Prostate gland (tissue), 2 donors: ENCODE measurements at regions not wholly inside any gene's neighbourhood (a gene's known extent, or its start where the extent isn't known, plus 50 kb on each side); places are given as distances from the start of the nearest gene placed in this dataset.

Source experiments
- DNase-seq: peaks from one replicate; pipeline ENCODE4 v3.0.0-alpha.2; 2019; ENCODE audit warnings: low spot score
- H3K27ac ChIP-seq, 2 donors: fragments of 200-600 bp; sonication (generic); 2 replicates each; pipeline ENCODE4 v1.5.1; 2017 to 2019
- H3K27me3 ChIP-seq: fragments of 200-600 bp; sonication (generic); replicated peaks from 2 replicates; pipeline ENCODE4 v1.5.1; 2019; ENCODE audit not compliant: insufficient read depth
- H3K36me3 ChIP-seq, 2 donors: fragments of 200-600 bp; sonication (generic); 1 replicate in 1 of 2; 2 replicates in 1 of 2; pipeline versions ENCODE4 v1.5.1 to v1.8.1; 2017 to 2019
- H3K4me1 ChIP-seq: fragments of 200-600 bp; sonication (generic); replicated peaks from 2 replicates; pipeline ENCODE4 v1.5.1; 2019
- H3K4me3 ChIP-seq, 2 donors: fragments of 200-600 bp; sonication (generic); 2 replicates each; pipeline ENCODE4 v1.5.1; 2017 to 2019
- H3K9me3 ChIP-seq: fragments of 200-600 bp; sonication (generic); 2 replicates; pipeline ENCODE4 v1.5.1; 2017
- CTCF ChIP-seq, 4 experiments: fragments of 200-600 bp in 2 of 4; fragments of 450-650 bp in 2 of 4; sonication (generic) in 2 of 4; IDR thresholded peaks; 1 replicate in 3 of 4; 2 replicates in 1 of 4; pipeline ENCODE4 v1.5.1; 2016 to 2019; ENCODE audit warnings: antibody characterized with exemption in 4 of 4, mild to moderate bottlenecking in 2 of 4, moderate library complexity in 2 of 4
- POLR2A ChIP-seq: fragments of 450-650 bp; IDR thresholded peaks from one replicate; pipeline ENCODE4 v1.6.1; 2016; ENCODE audit warnings: antibody characterized with exemption, mild to moderate bottlenecking
- POLR2AphosphoS5 ChIP-seq: sonication (generic); formaldehyde crosslinking; IDR thresholded peaks from one replicate; pipeline ENCODE4 v1.6.1; 2017; ENCODE audit warnings: antibody characterized with exemption
- WGBS: methylation state at CpG from one replicate; pipeline ENCODE4 v1.1.5; 2018; 5-methylcytosine and 5-hydroxymethylcytosine counted together
- intact Hi-C: fragments of 100-400 bp; cut with DNase I; formaldehyde crosslinking; loops from one replicate; pipeline ENCODE4 v1.14.2; 2022

GRCh38 chr4:180675359-180675650, 1567.9 kb upstream of the TENM3 start:
- WGBS: 61% methylated on average over 1 of the region's 1 CpG
- TF ChIP-seq POLR2A (no peak), POLR2AphosphoS5 (no peak), CTCF (IDR thresholded peaks at IDR 0.05) (no peak)

GRCh38 chr4:180680305-180680704, 1562.9 kb upstream of the TENM3 start:
- 26% methylated on average over 2 of the region's 2 CpGs for WGBS
- Histone ChIP-seq H3K27ac (no peak overlapping the region), H3K27me3 (no peaks in the 10 kb centered on the region), H3K4me3 (no peak overlapping the region), H3K4me1 (no peaks in the 10 kb centered on the region), H3K36me3 (no peaks in the 10 kb centered on the region), H3K9me3 (no peaks in the 10 kb centered on the region)
- intact Hi-C loops: no loop called here
- no peak for DNase-seq
- TF ChIP-seq POLR2A (no peak), POLR2AphosphoS5 (no peak), CTCF (IDR thresholded peaks at IDR 0.05) (no peak)

More at GRCh38 chr4:180675359-180675650, 1567.9 kb upstream of the TENM3 start:
- H3K27me3 ChIP-seq: no peaks in the 10 kb centered on the region
- intact Hi-C loops: no loop called here
- no peak overlapping the region for H3K27ac ChIP-seq
- H3K9me3 ChIP-seq: no peaks in the 10 kb centered on the region
- no peaks in the 10 kb centered on the region for H3K36me3 ChIP-seq
- H3K4me3 ChIP-seq: no peak overlapping the region
- DNase-seq: no peak
- H3K4me1 ChIP-seq: no peaks in the 10 kb centered on the region

GRCh38 chr4:180682776-180683175, 1560.4 kb upstream of the TENM3 start:
- TF ChIP-seq POLR2AphosphoS5: no peak
- TF ChIP-seq POLR2A: no peak
- TF ChIP-seq CTCF (IDR thresholded peaks at IDR 0.05): no peak
- Histone ChIP-seq H3K27ac (no peak overlapping the region), H3K4me1 (no peaks in the 10 kb centered on the region), H3K9me3 (no peaks in the 10 kb centered on the region), H3K4me3 (no peak overlapping the region), H3K27me3 (no peaks in the 10 kb centered on the region), H3K36me3 (no peaks in the 10 kb centered on the region)
- 31% methylated on average over 2 of the region's 2 CpGs for WGBS
- intact Hi-C loops: no loop called here
- no peak for DNase-seq

GRCh38 chr4:180683186-180683585, 1560.0 kb upstream of the TENM3 start:
- Histone ChIP-seq H3K9me3 (no peaks in the 10 kb centered on the region), H3K27ac (no peak overlapping the region), H3K27me3 (no peaks in the 10 kb centered on the region), H3K4me3 (no peak overlapping the region), H3K4me1 (no peaks in the 10 kb centered on the region), H3K36me3 (no peaks in the 10 kb centered on the region)
- DNase-seq: no peak
- 52% methylated on average over 5 of the region's 5 CpGs for WGBS
- TF ChIP-seq CTCF (IDR thresholded peaks at IDR 0.05): no peak
- no peak for TF ChIP-seq POLR2A
- TF ChIP-seq POLR2AphosphoS5: no peak
- intact Hi-C loops: no loop called here

- Histone ChIP-seq H3K4me1 (no peaks in the 10 kb centered on the region), H3K27me3 (no peaks in the 10 kb centered on the region), H3K27ac (no peak overlapping the region), H3K36me3 (no peaks in the 10 kb centered on the region), H3K9me3 (no peaks in the 10 kb centered on the region), H3K4me3 (no peak overlapping the region)
- DNase-seq: no peak
- WGBS: 73% methylated on average over 2 of the region's 2 CpGs
- no peak for TF ChIP-seq POLR2A
- intact Hi-C loops: no loop called here
Measured at GRCh38 chr4:180688480-180688879, 1554.7 kb upstream of the TENM3 start.
